NCI-H1092 (cell line): ENCODE measurements at regions not wholly inside any gene's neighbourhood (a gene's known extent, or its start where the extent isn't known, plus 50 kb on each side); places are given as distances from the start of the nearest gene placed in this dataset.
A peak's percentile ranks its signal among the peaks of the same experiment; 100 is the strongest.

Source experiments
- DNase-seq: peaks from one replicate; lab custom pipeline; 2025; lab: John Stamatoyannopoulos, UW

DNA sequence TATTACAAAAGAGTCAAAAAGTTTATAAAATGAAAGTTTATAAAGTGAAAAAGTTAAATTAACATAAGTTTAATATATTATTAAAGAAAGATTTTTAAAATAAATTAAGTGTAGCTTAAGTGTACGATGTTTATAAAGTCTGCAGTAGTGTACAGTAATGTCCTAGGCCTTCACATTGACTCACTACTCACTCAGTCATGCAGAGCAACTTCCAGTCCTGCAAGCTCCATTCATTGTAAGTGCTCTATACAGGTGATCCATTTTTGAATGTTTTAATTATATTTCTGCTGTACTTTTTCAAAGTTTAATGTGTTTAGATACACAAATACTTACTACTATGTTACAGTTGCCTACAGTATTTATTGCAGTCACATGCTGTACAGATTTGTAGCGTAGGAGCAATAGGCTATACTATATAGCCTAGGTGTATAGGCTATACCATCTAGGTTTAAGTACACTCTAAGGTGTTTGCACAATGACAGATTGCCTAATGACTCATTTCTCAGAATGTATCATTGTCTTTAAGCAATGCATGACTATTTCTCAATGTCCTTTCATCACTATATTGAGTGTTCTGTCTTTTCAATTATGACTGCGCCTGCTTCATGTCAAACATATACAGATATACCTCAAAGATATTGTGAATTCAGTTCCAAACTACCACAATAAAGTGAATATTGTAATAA, 1110.3 kb upstream of the MAP3K7 start:
- no peak for DNase-seq

DNA sequence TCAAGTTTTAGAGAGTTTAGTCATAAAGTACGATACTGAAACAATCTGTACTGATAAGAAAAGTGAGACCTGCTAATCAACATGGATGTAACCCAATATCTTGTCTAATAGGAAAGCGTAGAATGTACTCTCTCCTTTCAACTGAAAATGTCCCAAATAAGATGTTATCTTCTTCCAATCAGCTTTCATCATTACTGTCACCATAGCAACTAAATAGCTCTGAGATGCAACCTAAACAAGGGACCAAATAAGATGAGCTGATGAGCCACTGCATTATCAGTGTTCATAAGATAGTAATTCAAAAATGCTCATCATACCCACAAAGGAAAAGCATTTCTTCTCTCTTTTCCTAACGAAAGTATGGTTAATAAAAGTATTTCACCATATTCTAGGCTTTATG, 1108.3 kb upstream of the MAP3K7 start:
- no peak for DNase-seq

DNA sequence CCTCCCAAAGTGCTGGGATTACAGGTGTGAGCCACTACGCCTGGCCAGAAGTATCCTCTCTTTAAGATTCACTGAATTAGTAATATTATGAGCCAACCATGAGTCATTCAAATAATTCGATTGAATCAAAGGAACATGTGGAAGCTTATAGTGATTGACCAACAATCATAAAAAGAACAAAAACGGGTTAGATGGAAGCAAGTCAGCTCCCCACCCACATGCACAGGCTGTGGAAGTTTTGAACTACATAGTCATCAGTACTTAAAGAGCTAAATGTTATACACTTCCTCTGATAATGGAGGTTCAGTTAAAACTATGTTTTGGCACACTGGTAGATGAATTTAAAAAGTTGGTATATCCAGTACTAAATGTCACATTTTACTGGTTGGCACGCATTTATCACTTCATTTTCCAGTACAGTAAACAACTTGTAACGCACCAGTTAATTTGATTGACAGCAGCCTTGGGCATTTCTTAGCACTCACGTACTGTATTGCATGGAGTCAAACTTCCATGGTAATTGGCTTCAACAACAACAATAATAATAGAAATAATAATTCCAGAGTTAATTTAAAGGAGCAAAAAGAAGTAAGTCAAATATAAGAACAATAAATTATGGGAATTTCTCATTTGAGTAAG, 1107.3 kb upstream of the MAP3K7 start:
- DNase-seq: no peak

DNA sequence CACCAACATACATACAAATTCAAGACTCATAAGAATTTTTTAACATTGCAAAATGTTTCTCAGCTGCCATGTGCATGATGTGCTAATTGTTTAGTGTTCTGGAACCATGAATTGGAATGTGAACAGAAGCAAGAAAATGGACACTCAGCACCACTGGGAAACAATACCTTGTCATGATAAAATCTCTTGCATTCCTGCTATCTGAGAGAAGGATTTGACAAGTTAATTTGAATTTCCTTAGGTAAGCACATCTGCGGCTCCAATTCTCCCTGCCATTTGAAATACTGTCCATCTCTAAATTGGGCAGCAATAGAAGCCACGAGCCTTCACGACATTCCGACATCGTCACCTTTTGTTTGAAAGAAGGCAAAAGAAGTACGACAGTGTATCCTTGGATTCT, 1104.6 kb upstream of the MAP3K7 start:
- DNase-seq: no peak

DNA sequence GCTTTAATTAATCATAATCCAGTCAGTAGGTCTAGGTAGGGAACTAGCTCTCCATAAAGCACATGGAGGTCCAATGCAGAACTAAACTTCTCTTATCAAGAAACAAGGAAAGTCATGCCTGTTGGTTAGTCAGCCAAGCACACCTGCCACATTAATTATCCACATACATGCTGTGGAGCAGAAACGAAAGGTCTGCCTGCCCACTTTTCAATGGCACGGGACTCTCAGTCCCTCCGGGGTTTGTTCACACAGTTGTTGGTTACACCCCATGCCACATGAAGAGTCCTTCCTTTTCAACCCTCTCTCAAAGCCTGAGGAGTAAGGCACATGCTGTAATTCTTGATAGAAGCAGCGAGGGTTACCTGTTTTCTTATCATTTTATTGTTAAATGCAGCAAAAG, 1096.4 kb upstream of the MAP3K7 start:
- no peak for DNase-seq

DNA sequence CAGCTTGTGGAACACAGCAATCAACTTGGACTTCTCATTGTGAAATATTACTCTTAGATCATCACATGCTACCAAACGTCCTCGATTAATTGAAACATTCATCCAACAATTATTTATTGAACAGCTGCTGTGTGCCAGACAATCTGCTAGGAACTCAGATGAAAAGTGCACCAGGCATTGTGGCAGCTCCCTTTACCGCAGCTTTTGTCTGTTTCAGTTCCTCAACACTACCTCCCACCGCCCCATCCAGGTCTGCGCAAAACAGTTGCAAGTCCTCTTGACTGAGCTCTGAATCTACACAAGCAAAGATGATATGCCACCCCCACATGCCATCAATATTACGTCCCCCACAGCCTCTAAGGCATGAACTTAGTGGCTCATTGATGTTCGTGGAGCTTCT, 1094.4 kb upstream of the MAP3K7 start:
- no peak for DNase-seq

DNA sequence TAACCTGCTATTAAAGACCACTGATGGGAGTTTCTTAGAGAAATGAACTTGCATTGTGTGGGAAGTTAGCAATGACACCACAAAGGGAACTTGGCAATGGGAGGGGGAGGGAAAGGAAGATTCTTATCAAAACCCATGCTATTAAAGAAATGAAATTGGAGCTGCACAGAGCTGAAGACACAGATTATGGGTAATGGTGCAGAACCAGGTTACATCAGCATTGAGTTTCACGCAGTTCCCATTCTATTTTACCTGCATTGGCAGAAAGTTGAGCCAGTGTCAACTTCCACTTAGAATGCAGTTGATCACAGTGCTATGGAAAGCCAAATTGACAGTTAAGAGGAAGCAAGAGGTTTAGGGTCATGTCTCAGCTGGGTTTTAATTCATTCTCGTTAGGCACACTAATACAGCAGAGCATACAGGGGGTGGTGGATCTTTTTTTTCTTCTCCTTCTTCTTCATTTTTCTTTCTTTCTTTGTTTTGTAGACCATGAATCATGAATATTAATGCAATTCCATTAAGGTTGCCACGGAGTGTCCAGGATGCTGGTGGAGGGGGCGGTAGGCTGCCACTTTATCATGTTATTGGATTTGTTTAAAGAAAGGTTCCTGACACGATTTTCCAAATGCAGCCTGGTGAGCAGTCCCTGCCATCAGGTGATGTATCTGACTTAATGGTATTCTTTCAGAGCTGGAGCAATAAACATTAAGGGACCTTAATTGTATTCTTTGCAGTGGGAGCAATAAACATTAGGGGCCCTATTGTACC, 1092.0 kb upstream of the MAP3K7 start:
- DNase-seq: peak; percentile 58

DNA sequence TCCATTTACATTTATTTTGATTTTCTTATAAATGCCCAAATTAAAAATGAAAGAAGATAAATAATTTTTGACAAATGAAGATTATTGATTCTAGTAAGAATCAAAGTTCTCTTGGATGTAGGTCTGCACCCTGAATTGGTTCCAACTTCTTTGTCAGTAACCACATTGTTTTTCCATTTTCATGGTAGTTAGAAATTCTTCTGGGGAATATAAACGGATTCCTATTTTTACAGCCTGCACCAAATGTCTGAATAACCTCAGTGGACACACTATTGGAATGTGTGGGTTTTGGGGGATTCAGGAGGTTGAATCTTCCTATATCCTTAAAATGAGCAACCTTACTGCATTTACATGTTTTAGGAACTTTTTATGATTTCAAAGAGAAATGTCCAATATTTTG, 1085.3 kb upstream of the MAP3K7 start:
- no peak for DNase-seq

DNA sequence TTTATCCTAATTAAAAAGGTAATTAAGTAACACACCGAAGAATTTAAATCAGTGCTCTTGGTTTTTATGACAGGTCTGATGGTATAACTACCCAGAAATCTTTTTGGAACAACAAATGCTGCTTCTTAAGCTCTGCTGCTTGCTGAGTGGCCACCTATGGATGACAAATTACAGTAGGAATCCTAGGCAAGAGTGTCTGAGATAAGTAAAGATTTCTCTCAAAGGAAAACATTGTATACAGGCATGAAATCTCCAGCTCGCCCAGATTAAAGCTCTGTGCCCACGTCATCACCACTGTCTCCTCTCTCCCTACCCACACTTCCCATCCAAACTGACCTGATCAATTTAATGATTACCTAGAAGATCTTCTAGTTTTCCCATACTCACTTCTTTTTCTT, 1083.0 kb upstream of the MAP3K7 start:
- DNase-seq: no peak

DNA sequence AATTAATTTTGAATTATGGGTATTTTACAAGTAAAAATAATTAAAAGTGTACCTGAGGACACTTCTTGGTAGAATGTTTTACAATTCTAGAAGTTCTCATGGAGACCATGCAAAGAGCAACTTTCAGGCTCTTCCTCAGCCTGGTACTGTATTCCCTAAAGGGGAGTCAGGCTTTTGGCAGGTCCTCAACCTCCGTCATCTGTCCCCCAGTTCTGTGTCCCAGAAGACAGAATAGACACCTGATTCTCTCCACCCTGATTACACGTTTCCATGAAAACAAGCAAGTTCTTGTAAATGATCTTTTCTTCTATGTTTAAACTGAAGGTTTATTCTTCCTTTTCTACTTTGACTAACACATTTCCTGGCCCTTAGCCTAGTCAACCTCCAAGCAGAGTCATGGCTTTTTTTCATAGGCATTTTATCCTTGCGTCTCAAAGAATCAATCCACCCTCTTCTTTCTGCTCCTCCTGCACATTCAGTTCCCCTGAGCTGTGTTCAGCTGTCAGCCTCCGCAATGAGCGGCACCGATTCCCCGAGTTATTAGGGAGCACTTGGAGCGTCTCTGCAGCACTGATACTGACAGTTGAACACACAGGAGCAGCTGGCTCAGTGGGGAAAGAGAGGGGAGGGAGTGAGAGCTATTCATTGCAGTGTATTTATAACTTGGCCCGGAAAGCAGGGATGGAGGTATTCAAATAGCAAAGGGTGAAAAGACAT, 1082.4 kb upstream of the MAP3K7 start:
- peak; percentile 69 for DNase-seq

DNA sequence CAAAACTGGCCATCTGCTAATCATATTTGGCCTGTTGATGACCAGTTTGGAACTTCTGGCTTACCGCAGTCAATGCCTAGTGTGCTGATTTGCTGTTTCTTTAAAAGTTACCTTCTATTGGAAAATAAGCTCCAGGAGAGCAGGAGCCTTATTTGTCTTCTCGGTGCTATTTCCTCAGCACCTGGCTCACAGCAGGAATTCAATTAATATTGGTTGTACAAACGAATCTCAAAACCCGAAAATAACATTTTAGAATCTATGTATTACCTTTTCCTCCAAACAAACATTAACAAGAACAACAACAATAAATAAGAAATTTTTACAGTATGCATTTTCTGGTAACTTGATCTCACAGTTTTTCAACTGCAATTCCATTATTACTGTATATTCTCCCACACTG, 1080.7 kb upstream of the MAP3K7 start:
- DNase-seq: no peak

DNA sequence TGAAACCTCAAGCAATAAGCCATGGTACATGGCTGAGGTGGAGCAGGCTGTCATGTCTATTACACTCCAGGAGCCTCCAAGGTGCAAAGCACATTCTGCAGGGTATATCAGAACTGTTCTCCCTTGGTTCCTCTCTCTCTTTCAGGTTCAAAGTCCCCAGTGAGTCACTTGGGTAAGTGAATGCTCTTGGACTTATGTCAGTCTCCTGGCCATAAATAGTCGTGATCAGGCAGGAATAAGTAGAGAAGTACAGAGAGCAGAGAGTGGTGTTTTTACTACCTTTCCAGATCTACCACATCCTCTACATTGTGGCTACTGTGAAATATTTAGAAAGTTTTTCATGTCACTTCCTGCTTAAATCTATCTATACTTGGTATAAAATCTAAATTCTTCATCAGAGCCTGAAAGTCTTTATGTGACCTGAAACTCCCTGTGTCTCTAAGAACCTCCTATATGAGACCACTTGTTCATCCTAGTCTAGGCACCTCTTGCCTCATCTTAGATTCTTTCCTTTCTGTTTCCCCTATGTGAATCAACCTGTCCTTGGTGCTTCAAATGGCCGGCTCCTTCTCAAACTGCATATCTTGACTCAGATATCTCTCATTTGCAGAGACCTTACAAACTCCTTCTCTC, 1077.6 kb upstream of the MAP3K7 start:
- DNase-seq: no peak

DNA sequence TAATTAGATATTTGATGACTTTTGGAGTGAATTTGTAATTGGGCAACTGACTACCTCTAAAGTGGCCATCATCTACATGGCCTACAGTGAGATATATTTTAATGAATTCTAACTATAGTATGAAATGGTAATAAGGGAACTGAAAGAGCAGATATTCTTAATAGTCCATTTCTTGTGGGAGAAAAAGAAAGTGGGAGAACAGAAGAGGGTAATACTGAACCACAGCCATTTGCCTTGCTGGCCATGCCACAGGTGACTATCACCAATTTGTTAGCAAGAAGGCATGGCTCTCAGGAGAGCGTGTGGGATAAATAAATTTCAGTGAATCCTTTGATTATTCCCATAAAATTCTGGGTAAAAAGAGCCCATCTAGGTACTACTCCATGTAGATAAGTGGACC, 1074.0 kb upstream of the MAP3K7 start:
- no peak for DNase-seq

DNA sequence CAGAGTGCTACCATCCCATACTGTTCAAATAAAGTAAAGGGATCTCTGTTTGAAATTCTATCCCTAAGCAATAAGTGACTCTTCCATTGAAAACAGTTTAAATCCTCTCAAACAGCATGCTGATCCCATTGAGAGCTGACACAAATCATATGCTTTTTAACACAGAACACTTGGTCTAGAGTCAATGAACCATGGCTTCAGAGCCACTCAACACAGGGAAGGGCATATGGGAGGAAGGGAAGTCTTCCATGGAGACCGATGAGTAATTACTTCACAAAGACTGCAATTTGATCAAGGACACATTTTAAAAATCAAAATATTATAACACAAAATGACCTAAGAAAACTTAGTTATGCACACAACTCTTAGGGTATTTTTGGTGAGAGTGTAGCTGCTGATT, 1073.0 kb upstream of the MAP3K7 start:
- peak; percentile 42 for DNase-seq

DNA sequence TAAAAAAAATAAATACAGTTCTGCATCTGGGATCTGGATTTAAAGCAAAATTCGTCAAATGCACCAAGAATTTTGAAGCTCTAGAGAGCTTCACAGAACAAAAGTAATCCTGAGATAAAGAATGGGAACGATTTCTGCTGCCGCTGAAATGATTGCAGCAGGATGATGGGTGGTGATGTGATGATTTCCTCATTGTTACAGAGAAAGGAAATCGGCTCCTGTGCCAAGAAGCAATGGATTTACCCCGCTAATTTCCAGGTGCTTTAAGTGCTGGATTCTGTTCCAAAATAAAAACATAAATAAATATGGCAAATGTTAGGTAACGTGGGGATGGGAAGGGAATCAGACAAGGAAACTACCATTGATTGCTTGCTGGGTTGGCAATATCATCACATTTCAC, 1067.9 kb upstream of the MAP3K7 start:
- DNase-seq: no peak

DNA sequence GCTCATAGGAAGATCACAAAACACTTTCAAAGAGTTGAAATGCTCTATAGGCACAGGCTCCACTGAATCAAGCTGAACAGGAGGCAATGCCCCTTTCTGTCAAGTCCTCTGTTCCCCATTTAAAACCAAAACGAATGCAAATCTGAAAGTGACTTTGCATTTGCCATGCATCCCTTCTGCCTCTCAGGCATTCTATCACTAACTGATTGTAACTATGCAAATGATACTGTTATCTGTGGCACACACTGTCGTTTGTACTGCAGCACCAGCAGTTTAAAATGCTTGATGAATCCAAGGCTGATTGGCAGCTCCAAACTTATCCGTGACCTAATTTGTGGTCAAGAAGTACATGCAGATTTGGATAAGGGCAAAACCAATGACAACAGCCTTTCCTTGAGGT, 1067.5 kb upstream of the MAP3K7 start:
- DNase-seq: no peak

DNA sequence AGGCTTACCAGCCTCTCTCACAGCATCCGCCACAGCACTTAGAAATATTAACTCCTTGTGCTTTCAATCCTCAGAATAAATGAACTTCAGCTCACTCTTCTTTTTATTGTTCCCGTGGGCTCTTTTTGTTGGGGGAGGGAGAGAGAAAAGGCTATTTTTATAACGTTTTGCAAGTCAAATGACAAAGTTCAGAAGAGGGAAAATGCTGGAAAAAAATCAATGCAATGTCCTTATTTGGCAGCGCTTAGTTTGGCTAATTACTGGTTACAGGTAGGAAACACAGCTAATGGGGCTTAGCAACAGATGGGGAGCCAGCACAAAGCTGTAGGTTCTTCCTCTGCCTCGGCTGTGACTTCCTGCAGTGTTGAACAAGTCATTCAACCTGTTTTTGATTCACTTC, 1067.0 kb upstream of the MAP3K7 start:
- no peak for DNase-seq

DNA sequence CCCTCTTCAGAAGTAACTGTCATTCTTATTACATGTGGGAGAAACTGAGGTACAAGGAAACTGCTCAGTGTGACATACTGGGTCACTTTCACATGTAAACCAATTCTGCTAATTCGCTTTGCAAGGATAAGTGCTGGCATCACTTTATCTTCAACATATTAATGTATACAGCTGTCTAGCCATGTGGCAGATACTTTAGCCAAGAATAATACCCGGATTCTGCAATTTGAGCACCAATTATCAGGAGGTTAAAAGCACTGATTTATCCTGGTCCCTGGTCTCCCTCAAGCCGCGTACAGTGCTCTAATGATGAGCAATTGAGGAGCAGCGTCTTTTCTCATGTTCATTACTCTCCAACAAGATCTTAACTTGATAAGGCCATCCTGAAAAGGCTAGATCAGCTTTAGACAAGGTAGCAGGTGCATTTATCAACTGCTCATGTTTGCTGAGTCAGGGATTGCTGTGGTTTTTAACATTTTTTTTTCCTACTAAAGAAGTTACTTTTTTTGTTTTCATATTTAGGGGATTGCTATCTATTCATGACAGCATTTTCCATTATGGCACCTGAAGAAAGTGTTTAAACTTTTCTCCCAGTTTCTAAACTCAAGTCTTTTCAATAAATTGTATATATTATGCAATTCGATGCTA, 1066.3 kb upstream of the MAP3K7 start:
- no peak for DNase-seq

DNA sequence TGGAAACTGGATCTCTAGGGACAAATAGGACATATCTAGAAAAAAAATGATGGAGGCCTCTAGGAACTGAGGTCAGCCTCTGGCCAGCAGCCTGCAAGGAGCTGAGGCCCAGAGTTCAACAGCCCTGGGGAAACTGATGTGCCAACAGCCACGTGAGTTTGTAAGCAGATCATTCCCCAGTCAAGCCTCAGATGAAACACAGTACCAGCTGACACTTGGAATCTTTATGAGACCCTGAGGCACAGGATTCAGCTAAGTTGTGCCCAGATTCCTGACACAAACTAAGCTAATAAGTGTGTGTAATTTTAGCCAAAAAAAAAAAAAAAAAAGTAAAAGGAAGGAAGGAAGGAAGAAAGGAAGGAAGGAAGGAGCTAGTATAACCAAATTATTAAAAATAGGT, 1059.8 kb upstream of the MAP3K7 start:
- DNase-seq: no peak

DNA sequence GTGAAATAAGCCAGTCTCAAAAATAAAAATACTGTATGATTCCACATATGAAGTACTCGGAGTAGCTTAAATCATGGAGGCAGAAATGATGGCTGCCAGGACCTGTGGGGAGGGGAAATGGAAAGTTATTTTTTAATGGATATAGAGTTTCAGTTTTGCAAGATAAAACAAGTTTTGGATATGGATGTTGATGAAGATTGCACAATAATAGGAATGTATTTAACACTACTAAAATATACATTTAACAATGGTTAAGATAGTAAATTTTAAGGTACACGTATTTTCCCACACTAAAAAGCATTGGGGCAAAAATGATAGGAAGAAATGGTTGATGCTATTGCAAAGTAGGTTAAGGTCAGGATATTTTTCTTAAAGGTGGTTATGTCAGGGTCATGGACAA, 1058.9 kb upstream of the MAP3K7 start:
- DNase-seq: no peak

DNA sequence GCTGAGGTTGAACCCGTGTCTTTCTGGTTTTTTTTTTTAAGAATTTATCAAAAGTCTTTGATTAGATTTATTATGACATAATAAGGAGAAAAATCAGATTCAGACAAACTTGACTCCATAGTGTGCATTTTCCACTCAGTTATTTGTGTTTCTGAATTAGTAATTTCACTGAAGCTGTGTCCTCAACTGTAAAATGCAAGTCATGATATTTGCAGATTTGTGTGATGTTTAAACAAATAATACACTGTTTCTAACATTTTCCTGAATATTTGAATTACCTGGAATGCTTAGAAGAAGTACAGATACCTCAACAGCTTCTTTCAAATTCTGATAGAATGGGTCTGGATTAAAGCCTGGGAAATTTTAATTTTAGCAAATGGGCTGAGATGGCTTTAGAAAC, 1050.3 kb upstream of the MAP3K7 start:
- no peak for DNase-seq

DNA sequence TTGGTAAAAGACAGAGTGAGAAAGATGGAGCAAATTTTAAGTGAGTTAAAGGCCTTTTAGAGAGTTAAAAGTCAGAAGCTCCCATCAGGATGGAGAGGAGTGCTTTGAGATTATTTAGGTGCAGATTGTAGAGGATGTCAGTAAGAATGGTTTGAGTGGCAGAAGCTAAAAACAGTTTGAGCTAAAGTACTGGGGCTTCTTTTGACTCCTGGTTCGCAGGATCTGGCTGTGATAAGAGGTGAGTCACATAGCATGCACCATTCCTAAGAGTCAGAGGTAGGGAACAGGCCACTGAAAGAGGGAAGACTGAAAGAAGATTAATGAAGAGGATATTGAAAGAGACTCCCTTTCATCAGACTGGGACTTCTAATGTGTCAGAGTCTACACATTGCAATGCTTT, 1047.9 kb upstream of the MAP3K7 start:
- no peak for DNase-seq
